CD8-positive, alpha-beta memory T cell (primary cell): ENCODE measurements at regions not wholly inside any gene's neighbourhood (a gene's known extent, or its start where the extent isn't known, plus 50 kb on each side); places are given as distances from the start of the nearest gene placed in this dataset.

ENCODE experiments used
- CTCF ChIA-PET: fragments of 350-600 bp; sonication (Branson Sonifier 250); formaldehyde crosslinking; loops from one replicate; lab custom pipeline; 2021; ENCODE audit warnings: antibody characterized with exemption; lab: Charles Lee
- POLR2A ChIA-PET: fragments of 350-600 bp; sonication (Branson Sonifier 250); formaldehyde crosslinking; loops from one replicate; lab custom pipeline; 2021; ENCODE audit warnings: antibody characterized with exemption; lab: Charles Lee
- DNase-seq, 5 donors: peaks; one replicate each; pipeline versions ENCODE4 v3.0.0 to v3.0.0-alpha.2; 2020 to 2022; ENCODE audit warnings: mixed read lengths in 1 of 5
- H3K27ac ChIP-seq: one replicate; pipeline ENCODE4 v1.7.0; 2013; ENCODE audit warnings: low read depth, mild to moderate bottlenecking, low read length, moderate library complexity
- H3K27me3 ChIP-seq: 2 replicates; pipeline ENCODE4 v1.7.0; 2013; ENCODE audit warnings: low read length, mild to moderate bottlenecking; ENCODE audit not compliant: insufficient read depth, poor library complexity, severe bottlenecking
- H3K36me3 ChIP-seq: 2 replicates; pipeline ENCODE4 v1.7.0; 2013; ENCODE audit warnings: mild to moderate bottlenecking, low read length, moderate library complexity; ENCODE audit not compliant: insufficient read depth
- H3K4me1 ChIP-seq: 2 replicates; pipeline ENCODE4 v1.7.0; 2013; ENCODE audit warnings: mild to moderate bottlenecking, low read length, moderate library complexity; ENCODE audit not compliant: insufficient read depth
- H3K4me3 ChIP-seq: 2 replicates; pipeline ENCODE4 v1.7.0; 2013; ENCODE audit warnings: mild to moderate bottlenecking, low read length
- H3K9me3 ChIP-seq: 2 replicates; pipeline ENCODE4 v1.7.0; 2013; ENCODE audit warnings: mild to moderate bottlenecking, low read length
- H3K27ac Mint-ChIP-seq, 8 donors: one replicate each; pipeline ENCODE4 v1.8.0; 2020 to 2021; ENCODE audit warnings: mixed read lengths in 8 of 8, mild to moderate bottlenecking in 6 of 8, inconsistent platforms in 3 of 8, moderate library complexity in 3 of 8
- H3K27me3 Mint-ChIP-seq, 2 donors: one replicate each; pipeline ENCODE4 v1.8.0; 2020 to 2021; ENCODE audit warnings: mixed read lengths in 2 of 2, mild to moderate bottlenecking in 1 of 2, moderate library complexity in 1 of 2
- H3K36me3 Mint-ChIP-seq, 3 donors: one replicate each; pipeline ENCODE4 v1.8.0; 2020 to 2021; ENCODE audit warnings: mixed read lengths in 3 of 3, inconsistent platforms in 1 of 3, mild to moderate bottlenecking in 1 of 3
- H3K4me1 Mint-ChIP-seq, 3 donors: one replicate each; pipeline ENCODE4 v1.8.0; 2020 to 2021; ENCODE audit warnings: mixed read lengths in 3 of 3, inconsistent platforms in 1 of 3, mild to moderate bottlenecking in 1 of 3
- H3K4me3 Mint-ChIP-seq, 7 donors: one replicate each; pipeline ENCODE4 v1.8.0; 2020 to 2021; ENCODE audit warnings: mixed read lengths in 7 of 7, mild to moderate bottlenecking in 6 of 7, moderate library complexity in 4 of 7, inconsistent platforms in 2 of 7
- H3K9me3 Mint-ChIP-seq, 5 donors: one replicate each; pipeline ENCODE4 v1.8.0; 2020 to 2022; ENCODE audit warnings: mixed read lengths in 5 of 5, mild to moderate bottlenecking in 3 of 5, moderate library complexity in 2 of 5, inconsistent platforms in 1 of 5

- no peak overlapping the region for H3K27ac Mint-ChIP-seq
Observed at GRCh38 chr2:74050151-74050550, 65.4 kb downstream of the TET3 start.

GRCh38 chr2:74051504-74051903, 66.8 kb downstream of the TET3 start:
- ChIA-PET POLR2A (no interaction called here), CTCF (no interaction called here)
- H3K27me3 ChIP-seq = no peaks in the 10 kb centered on the region
- Mint-ChIP-seq H3K4me3 (no peak overlapping the region), H3K9me3 (no peaks in the 10 kb centered on the region), H3K27me3 (peaks cover 0 to 2% of the 10 kb centered on the region in 2 donors), H3K36me3 (peaks cover 0 to 34% (median 17%) of the 10 kb centered on the region in 3 donors), H3K27ac (peak overlapping the region in 4 of 8 donors; percentile 11 to 80 (median 44)), H3K4me1 (peaks cover 38 to 42% (median 38%) of the 10 kb centered on the region in 3 donors)
- H3K27ac ChIP-seq = no peak overlapping the region
- H3K9me3 ChIP-seq = no peaks in the 10 kb centered on the region
- DNase-seq = no peak
- H3K4me1 ChIP-seq = peaks cover 27% of the 10 kb centered on the region
- no peak overlapping the region for H3K4me3 ChIP-seq
- no peaks in the 10 kb centered on the region for H3K36me3 ChIP-seq

More at GRCh38 chr2:74050151-74050550, 65.4 kb downstream of the TET3 start:
- no peak overlapping the region for H3K4me3 Mint-ChIP-seq
- Histone ChIP-seq H3K27ac (no peak overlapping the region), H3K36me3 (no peaks in the 10 kb centered on the region), H3K4me3 (no peak overlapping the region), H3K9me3 (no peaks in the 10 kb centered on the region), H3K27me3 (no peaks in the 10 kb centered on the region), H3K4me1 (peaks cover 27% of the 10 kb centered on the region)
- no peak for DNase-seq
- H3K27me3 Mint-ChIP-seq = peaks cover 0 to 2% of the 10 kb centered on the region in 2 donors
- peaks cover 0 to 40% (median 19%) of the 10 kb centered on the region in 3 donors for H3K36me3 Mint-ChIP-seq
- no peaks in the 10 kb centered on the region for H3K9me3 Mint-ChIP-seq
- POLR2A ChIA-PET = no interaction called here
- peaks cover 37 to 42% (median 38%) of the 10 kb centered on the region in 3 donors for H3K4me1 Mint-ChIP-seq
- CTCF ChIA-PET = interaction anchor here (0.7 kb wide), 1 partner anchor 101 kb away, joined by 3 read pairs; no protein-coding TSS in a partner anchor

- H3K27ac Mint-ChIP-seq = peak overlapping the region; percentile 30 to 86 (median 55)
- H3K4me1 Mint-ChIP-seq = peaks cover 38 to 42% (median 38%) of the 10 kb centered on the region in 3 donors
- Histone ChIP-seq H3K36me3 (no peaks in the 10 kb centered on the region), H3K9me3 (no peaks in the 10 kb centered on the region), H3K4me1 (peaks cover 27% of the 10 kb centered on the region), H3K27ac (no peak overlapping the region), H3K4me3 (no peak overlapping the region), H3K27me3 (no peaks in the 10 kb centered on the region)
- H3K9me3 Mint-ChIP-seq = no peaks in the 10 kb centered on the region
- CTCF ChIA-PET = no interaction called here
- peak in 3 of 5 donors; percentile 45 to 58 (median 52) for DNase-seq
- POLR2A ChIA-PET = no interaction called here
- peak overlapping the region in 5 of 7 donors; percentile 33 to 71 (median 44) for H3K4me3 Mint-ChIP-seq
- H3K36me3 Mint-ChIP-seq = peaks cover 0 to 28% (median 19%) of the 10 kb centered on the region in 3 donors
- H3K27me3 Mint-ChIP-seq = peaks cover 0 to 2% of the 10 kb centered on the region in 2 donors
Observed at GRCh38 chr2:74052732-74053710, 68.3 kb downstream of the TET3 start.

- Histone ChIP-seq H3K9me3 (no peaks in the 10 kb centered on the region), H3K36me3 (no peaks in the 10 kb centered on the region), H3K4me3 (no peak overlapping the region), H3K27me3 (no peaks in the 10 kb centered on the region), H3K4me1 (peaks cover 27% of the 10 kb centered on the region), H3K27ac (no peak overlapping the region)
- peaks cover 34 to 42% (median 38%) of the 10 kb centered on the region in 3 donors for H3K4me1 Mint-ChIP-seq
- POLR2A ChIA-PET = no interaction called here
- peak overlapping the region in 5 of 8 donors; percentile 45 to 76 (median 55) for H3K27ac Mint-ChIP-seq
- H3K4me3 Mint-ChIP-seq = peak overlapping the region in 2 of 7 donors; percentile 33 to 40
- no peak for DNase-seq
- peaks cover 0 to 23% (median 17%) of the 10 kb centered on the region in 3 donors for H3K36me3 Mint-ChIP-seq
- peaks cover 0 to 2% of the 10 kb centered on the region in 2 donors for H3K27me3 Mint-ChIP-seq
- H3K9me3 Mint-ChIP-seq = no peaks in the 10 kb centered on the region
- CTCF ChIA-PET = no interaction called here
Observed at GRCh38 chr2:74053959-74054715, 69.4 kb downstream of the TET3 start.

GRCh38 chr2:74059137-74059775, 74.5 kb downstream of the TET3 start:
- H3K4me3 ChIP-seq = no peak overlapping the region
- Mint-ChIP-seq H3K27ac (peak overlapping the region in 1 of 8 donors; percentile 89), H3K4me3 (no peak overlapping the region), H3K36me3 (peaks cover 0 to 30% (median 13%) of the 10 kb centered on the region in 3 donors), H3K4me1 (peaks cover 9 to 22% (median 15%) of the 10 kb centered on the region in 3 donors), H3K9me3 (no peaks in the 10 kb centered on the region), H3K27me3 (no peaks in the 10 kb centered on the region)
- H3K27ac ChIP-seq = no peak overlapping the region
- ChIA-PET CTCF (no interaction called here), POLR2A (no interaction called here)
- no peaks in the 10 kb centered on the region for H3K27me3 ChIP-seq
- H3K4me1 ChIP-seq = peaks cover 3% of the 10 kb centered on the region
- no peaks in the 10 kb centered on the region for H3K9me3 ChIP-seq
- no peak for DNase-seq
- no peaks in the 10 kb centered on the region for H3K36me3 ChIP-seq

GRCh38 chr2:74063486-74063885, 78.8 kb downstream of the TET3 start:
- Mint-ChIP-seq H3K4me3 (no peak overlapping the region), H3K27me3 (no peaks in the 10 kb centered on the region), H3K27ac (no peak overlapping the region), H3K9me3 (no peaks in the 10 kb centered on the region), H3K4me1 (peaks cover 9 to 32% (median 24%) of the 10 kb centered on the region in 3 donors), H3K36me3 (peaks cover 0 to 17% (median 6%) of the 10 kb centered on the region in 3 donors)
- POLR2A ChIA-PET = no interaction called here
- Histone ChIP-seq H3K9me3 (no peaks in the 10 kb centered on the region), H3K4me3 (no peak overlapping the region), H3K27me3 (no peaks in the 10 kb centered on the region), H3K36me3 (no peaks in the 10 kb centered on the region), H3K27ac (no peak overlapping the region), H3K4me1 (no peaks in the 10 kb centered on the region)
- DNase-seq = no peak
- CTCF ChIA-PET = interaction anchor here (0.8 kb wide), 1 partner anchor 17 kb away, joined by 3 read pairs; no protein-coding TSS in a partner anchor

- Histone ChIP-seq H3K36me3 (no peaks in the 10 kb centered on the region), H3K9me3 (no peaks in the 10 kb centered on the region), H3K4me1 (no peaks in the 10 kb centered on the region), H3K27ac (no peak overlapping the region), H3K4me3 (no peak overlapping the region), H3K27me3 (no peaks in the 10 kb centered on the region)
- CTCF ChIA-PET = no interaction called here
- peaks cover 9 to 36% (median 24%) of the 10 kb centered on the region in 3 donors for H3K4me1 Mint-ChIP-seq
- H3K36me3 Mint-ChIP-seq = peaks cover 0 to 11% (median 4%) of the 10 kb centered on the region in 3 donors
- H3K9me3 Mint-ChIP-seq = no peaks in the 10 kb centered on the region
- no peak for DNase-seq
- POLR2A ChIA-PET = interaction anchor here (0.6 kb wide), 1 partner anchor 19 kb away, joined by 3 read pairs; no protein-coding TSS in a partner anchor
- no peaks in the 10 kb centered on the region for H3K27me3 Mint-ChIP-seq
- H3K27ac Mint-ChIP-seq = peak overlapping the region in 4 of 8 donors; percentile 29 to 64 (median 48)
- H3K4me3 Mint-ChIP-seq = no peak overlapping the region
Observed at GRCh38 chr2:74065456-74065855, 80.7 kb downstream of the TET3 start.
